SK-N-SH treated with all-trans-retinoic acid at 6 μM for 48 hours (cell line): ENCODE measurements at regions not wholly inside any gene's neighbourhood (a gene's known extent, or its start where the extent isn't known, plus 50 kb on each side); places are given as distances from the start of the nearest gene placed in this dataset.

Source experiments
- ARNTL ChIP-seq: fragments of 450-650 bp; formaldehyde crosslinking; IDR thresholded peaks from 2 replicates; pipeline ENCODE4 v1.5.0; 2020; ENCODE audit warnings: low read depth, mild to moderate bottlenecking, moderate library complexity, borderline replicate concordance
- BACH2 ChIP-seq: fragments of 250-450 bp; sonication (Bioruptor Pico); IDR thresholded peaks from 2 replicates; pipeline ENCODE4 v1.9.0; 2021; ENCODE audit warnings: mild to moderate bottlenecking, borderline replicate concordance
- GLIS3 ChIP-seq: fragments of 250-450 bp; sonication (Bioruptor Pico); IDR thresholded peaks from 2 replicates; pipeline ENCODE4 v1.5.0; 2020; ENCODE audit warnings: mild to moderate bottlenecking, moderate library complexity
- OSR1 ChIP-seq: fragments of 250-450 bp; sonication (Bioruptor Pico); IDR thresholded peaks from 2 replicates; pipeline ENCODE4 v1.8.0; 2022; ENCODE audit warnings: moderate library complexity, mild to moderate bottlenecking, inconsistent platforms
- ZC3H10 ChIP-seq: fragments of 250-450 bp; sonication (Bioruptor Pico); IDR thresholded peaks from 2 replicates; pipeline ENCODE4 v1.5.1; 2021; ENCODE audit warnings: mild to moderate bottlenecking, moderate library complexity
- ZFP30 ChIP-seq: fragments of 450-650 bp; formaldehyde crosslinking; IDR thresholded peaks from 2 replicates; pipeline ENCODE4 v1.5.0; 2022; ENCODE audit warnings: mild to moderate bottlenecking, moderate library complexity
- ZNF8 ChIP-seq: fragments of 450-650 bp; formaldehyde crosslinking; IDR thresholded peaks from 2 replicates; pipeline ENCODE4 v1.5.0; 2020; ENCODE audit warnings: mild to moderate bottlenecking, moderate library complexity

GRCh38 chr1:181185461-181185860 lies 97.0 kb downstream of the IER5 start:
- TF ChIP-seq ZFP30 (CRISPR knock-in tag) (no peak), ARNTL (CRISPR knock-in tag) (no peak), ZNF8 (CRISPR knock-in tag) (no peak), ZC3H10 (CRISPR knock-in tag) (no peak), BACH2 (no peak), GLIS3 (CRISPR knock-in tag) (no peak), OSR1 (CRISPR knock-in tag) (no peak)
